ENCODE measurements at regions not wholly inside any gene's neighbourhood (a gene's known extent, or its start where the extent isn't known, plus 50 kb on each side); places are given as distances from the start of the nearest gene placed in this dataset.

- DNase-seq = no peak
These were observed 301.9 kb upstream of the KCNJ16 start for GRCh38 chr17:69773081-69773480.

GRCh38 chr17:69779378-69780214, 295.4 kb upstream of the KCNJ16 start:
- no peak for DNase-seq

- DNase-seq = no peak
These were observed 291.2 kb upstream of the KCNJ16 start for GRCh38 chr17:69783865-69784264.

- DNase-seq = no peak
These were observed 286.1 kb upstream of the KCNJ16 start for GRCh38 chr17:69788957-69789356.

- DNase-seq = no peak
These were observed 278.9 kb upstream of the KCNJ16 start for GRCh38 chr17:69796078-69796477.

- no peak for DNase-seq
These were observed 274.2 kb upstream of the KCNJ16 start for GRCh38 chr17:69800870-69801269.

- DNase-seq = no peak
These were observed 273.7 kb upstream of the KCNJ16 start for GRCh38 chr17:69801368-69801767.

- no peak for DNase-seq
These were observed 272.8 kb upstream of the KCNJ16 start for GRCh38 chr17:69802045-69802740.

- DNase-seq = no peak
These were observed 265.7 kb upstream of the KCNJ16 start for GRCh38 chr17:69809331-69809730.

- DNase-seq = no peak
These were observed 264.6 kb upstream of the KCNJ16 start for GRCh38 chr17:69810326-69810965.

- DNase-seq = no peak
These were observed 262.7 kb upstream of the KCNJ16 start for GRCh38 chr17:69812240-69812837.

- no peak for DNase-seq
These were observed 261.0 kb upstream of the KCNJ16 start for GRCh38 chr17:69814031-69814430.

- no peak for DNase-seq
These were observed 259.6 kb upstream of the KCNJ16 start for GRCh38 chr17:69815406-69815805.

- no peak for DNase-seq
These were observed 256.6 kb upstream of the KCNJ16 start for GRCh38 chr17:69818467-69818866.

GRCh38 chr17:69819316-69820087, 255.5 kb upstream of the KCNJ16 start:
- DNase-seq = no peak

GRCh38 chr17:69820876-69821473, 254.1 kb upstream of the KCNJ16 start:
- no peak for DNase-seq

GRCh38 chr17:69822314-69822875, 252.6 kb upstream of the KCNJ16 start:
- DNase-seq = no peak

- DNase-seq = no peak
These were observed 246.9 kb upstream of the KCNJ16 start for GRCh38 chr17:69828087-69828486.

GRCh38 chr17:69834494-69834893, 240.5 kb upstream of the KCNJ16 start:
- DNase-seq = no peak

- DNase-seq = no peak
These were observed 223.3 kb upstream of the KCNJ16 start for GRCh38 chr17:69851736-69852135.

GRCh38 chr17:69853541-69854224, 221.3 kb upstream of the KCNJ16 start:
- peak; percentile 47 for DNase-seq

All from OCI-M1 (cell line).